ENCODE measurements at regions not wholly inside any gene's neighbourhood (a gene's known extent, or its start where the extent isn't known, plus 50 kb on each side); places are given as distances from the start of the nearest gene placed in this dataset.

GRCh38 chr4:4594285-4594920, 52.6 kb upstream of the STX18 start:
- DNase-seq, result no peak

GRCh38 chr4:4593596-4594284, 51.9 kb upstream of the STX18 start:
- no peak for DNase-seq

- DNase-seq, result no peak
These were observed 50.6 kb upstream of the STX18 start for GRCh38 chr4:4592414-4592813.
